Neural cell (in vitro differentiated cells): ENCODE measurements at regions not wholly inside any gene's neighbourhood (a gene's known extent, or its start where the extent isn't known, plus 50 kb on each side); places are given as distances from the start of the nearest gene placed in this dataset.

Experiments used
- H2AFZ ChIP-seq: fragments of 200-600, 300-800 bp; sonication (generic), shearing (Covaris generic); 2 replicates; pipeline ENCODE4 v1.6.0; 2014; ENCODE audit warnings: low read depth, mild to moderate bottlenecking, antibody characterized with exemption, low read length, moderate library complexity
- H3F3A ChIP-seq: fragments of 200-600 bp; shearing (Covaris generic); 2 replicates; pipeline ENCODE4 v1.6.1; 2016; ENCODE audit warnings: mild to moderate bottlenecking, moderate library complexity, mixed read lengths, antibody characterized with exemption, low read length; ENCODE audit not compliant: insufficient read depth, poor library complexity, severe bottlenecking
- H3K27ac ChIP-seq: fragments of 200-600, 300-800 bp; sonication (generic), shearing (Covaris generic); 2 replicates; pipeline ENCODE4 v1.5.1; 2014; ENCODE audit warnings: mild to moderate bottlenecking, low read length, moderate library complexity
- H3K27me3 ChIP-seq: fragments of 300-800, 200-600 bp; sonication (generic), shearing (Covaris generic); 2 replicates; pipeline ENCODE4 v1.6.0; 2014; ENCODE audit warnings: mild to moderate bottlenecking, low read depth, low read length, moderate library complexity; ENCODE audit not compliant: insufficient read depth
- H3K36me3 ChIP-seq: fragments of 300-800, 200-600 bp; sonication (generic), shearing (Covaris generic); 2 replicates; pipeline ENCODE4 v1.5.1; 2014; ENCODE audit warnings: mild to moderate bottlenecking, antibody characterized with exemption, low read length, moderate library complexity; ENCODE audit not compliant: insufficient read depth
- H3K4me2 ChIP-seq: fragments of 300-800, 200-600 bp; sonication (generic), shearing (Covaris generic); 2 replicates; pipeline ENCODE4 v1.6.0; 2014; ENCODE audit warnings: mild to moderate bottlenecking, low read length
- H3K4me3 ChIP-seq: fragments of 300-800, 200-600 bp; sonication (generic), shearing (Covaris generic); 2 replicates; pipeline ENCODE4 v1.5.1; 2014; ENCODE audit warnings: mild to moderate bottlenecking, low read length, moderate library complexity
- H3K79me2 ChIP-seq: fragments of 200-600 bp; shearing (Covaris generic); replicated peaks from 2 replicates; pipeline ENCODE4 v1.6.0; 2014; ENCODE audit warnings: mild to moderate bottlenecking, low read length, moderate library complexity; ENCODE audit not compliant: insufficient read depth
- H3K9ac ChIP-seq: fragments of 300-800, 200-600 bp; sonication (generic), shearing (Covaris generic); 2 replicates; pipeline ENCODE4 v1.6.1; 2016; ENCODE audit warnings: mild to moderate bottlenecking, low read length, mixed read lengths
- H3K9me2 ChIP-seq: fragments of 200-600 bp; shearing (Covaris generic); 2 replicates; pipeline ENCODE4 v1.6.1; 2016; ENCODE audit warnings: mild to moderate bottlenecking, low read length, mixed read lengths; ENCODE audit not compliant: insufficient read depth
- H3K9me3 ChIP-seq: fragments of 200-600, 300-800 bp; sonication (generic), shearing (Covaris generic); 2 replicates; pipeline ENCODE4 v1.6.1; 2016; ENCODE audit warnings: mild to moderate bottlenecking, mixed run types, low read length, moderate library complexity, mixed read lengths
- H4K20me1 ChIP-seq: fragments of 200-600 bp; shearing (Covaris generic); 2 replicates; pipeline ENCODE4 v1.6.1; 2016; ENCODE audit warnings: mild to moderate bottlenecking, mixed run types; ENCODE audit not compliant: insufficient read depth
- EP300 ChIP-seq: fragments of 450-650 bp; conservative IDR thresholded peaks from 2 replicates; pipeline ENCODE4 v1.6.1; 2014; ENCODE audit warnings: antibody characterized with exemption, mild to moderate bottlenecking, moderate library complexity; ENCODE audit not compliant: poor library complexity, severe bottlenecking
- EZH2 ChIP-seq: fragments of 200-600, 300-800 bp; shearing (Covaris generic), sonication (generic); IDR thresholded peaks from 2 replicates; pipeline ENCODE4 v1.6.1; 2014; ENCODE audit warnings: antibody characterized with exemption, low read length, borderline replicate concordance, mild to moderate bottlenecking; ENCODE audit not compliant: insufficient read depth, poor library complexity, severe bottlenecking
- MXI1 ChIP-seq: fragments of 450-650 bp; conservative IDR thresholded peaks from 2 replicates; pipeline ENCODE4 v1.6.1; 2014; ENCODE audit warnings: antibody characterized with exemption, mild to moderate bottlenecking; ENCODE audit not compliant: poor library complexity, severe bottlenecking
- POLR2AphosphoS5 ChIP-seq: IDR thresholded peaks from 2 replicates; pipeline ENCODE4 v1.6.1; 2012
- RAD21 ChIP-seq: fragments of 450-650 bp; conservative IDR thresholded peaks from 2 replicates; pipeline ENCODE4 v1.6.1; 2014; ENCODE audit warnings: antibody characterized with exemption, mild to moderate bottlenecking, moderate library complexity
- SMC3 ChIP-seq: fragments of 450-650 bp; conservative IDR thresholded peaks from 2 replicates; pipeline ENCODE4 v1.6.1; 2014; ENCODE audit warnings: antibody characterized with exemption, mild to moderate bottlenecking, moderate library complexity; ENCODE audit not compliant: poor library complexity
- TAF1 ChIP-seq: IDR thresholded peaks from 2 replicates; pipeline ENCODE4 v1.6.1; 2012; ENCODE audit warnings: low read depth
- TF ChIP-seq, protein P1 (sequence below): IDR thresholded peaks from 2 replicates; pipeline ENCODE4 v1.6.1; 2012; ENCODE audit warnings: borderline replicate concordance
- TF ChIP-seq, protein P2 (sequence below): fragments of 450-650 bp; IDR thresholded peaks from 2 replicates; pipeline ENCODE4 v1.5.1; 2014; ENCODE audit warnings: antibody characterized with exemption, mild to moderate bottlenecking, moderate library complexity; ENCODE audit not compliant: poor library complexity, severe bottlenecking

DNA sequence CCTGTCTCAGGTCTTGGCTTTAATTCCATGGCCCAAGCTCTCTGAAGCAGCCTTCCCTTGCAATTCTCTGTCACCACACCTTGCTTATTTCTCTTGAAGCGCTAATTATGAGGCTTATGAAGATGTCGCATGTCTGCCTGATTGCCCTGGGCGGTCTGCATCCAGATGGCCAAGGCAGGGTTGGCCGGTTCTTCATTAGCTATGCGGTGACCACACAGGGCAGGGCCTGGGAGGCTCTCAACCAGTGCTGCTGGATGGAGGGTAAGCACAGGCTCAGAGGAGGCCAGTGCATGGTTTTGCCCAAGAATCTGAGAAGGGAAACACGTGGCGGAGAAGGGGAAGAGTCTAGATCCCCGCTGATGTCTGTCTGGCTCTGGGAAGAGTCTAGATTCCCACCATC, 528.7 kb downstream of the CDH26 start:
- Histone ChIP-seq H3K27ac (no peak overlapping the region), H3K9ac (no peak overlapping the region), H3F3A (no peaks in the 10 kb centered on the region), H3K9me3 (no peaks in the 10 kb centered on the region), H3K9me2 (no peaks in the 10 kb centered on the region), H3K4me3 (no peak overlapping the region), H3K79me2 (no peaks in the 10 kb centered on the region), H4K20me1 (no peaks in the 10 kb centered on the region), H3K4me2 (no peak overlapping the region), H3K27me3 (no peaks in the 10 kb centered on the region), H2AFZ (no peak overlapping the region), H3K36me3 (no peaks in the 10 kb centered on the region)
- TF ChIP-seq TAF1 = no peak
- no peak for TF ChIP-seq MXI1
- TF ChIP-seq SMC3 = no peak
- no peak for TF ChIP-seq EZH2
- TF ChIP-seq, protein P1, sequence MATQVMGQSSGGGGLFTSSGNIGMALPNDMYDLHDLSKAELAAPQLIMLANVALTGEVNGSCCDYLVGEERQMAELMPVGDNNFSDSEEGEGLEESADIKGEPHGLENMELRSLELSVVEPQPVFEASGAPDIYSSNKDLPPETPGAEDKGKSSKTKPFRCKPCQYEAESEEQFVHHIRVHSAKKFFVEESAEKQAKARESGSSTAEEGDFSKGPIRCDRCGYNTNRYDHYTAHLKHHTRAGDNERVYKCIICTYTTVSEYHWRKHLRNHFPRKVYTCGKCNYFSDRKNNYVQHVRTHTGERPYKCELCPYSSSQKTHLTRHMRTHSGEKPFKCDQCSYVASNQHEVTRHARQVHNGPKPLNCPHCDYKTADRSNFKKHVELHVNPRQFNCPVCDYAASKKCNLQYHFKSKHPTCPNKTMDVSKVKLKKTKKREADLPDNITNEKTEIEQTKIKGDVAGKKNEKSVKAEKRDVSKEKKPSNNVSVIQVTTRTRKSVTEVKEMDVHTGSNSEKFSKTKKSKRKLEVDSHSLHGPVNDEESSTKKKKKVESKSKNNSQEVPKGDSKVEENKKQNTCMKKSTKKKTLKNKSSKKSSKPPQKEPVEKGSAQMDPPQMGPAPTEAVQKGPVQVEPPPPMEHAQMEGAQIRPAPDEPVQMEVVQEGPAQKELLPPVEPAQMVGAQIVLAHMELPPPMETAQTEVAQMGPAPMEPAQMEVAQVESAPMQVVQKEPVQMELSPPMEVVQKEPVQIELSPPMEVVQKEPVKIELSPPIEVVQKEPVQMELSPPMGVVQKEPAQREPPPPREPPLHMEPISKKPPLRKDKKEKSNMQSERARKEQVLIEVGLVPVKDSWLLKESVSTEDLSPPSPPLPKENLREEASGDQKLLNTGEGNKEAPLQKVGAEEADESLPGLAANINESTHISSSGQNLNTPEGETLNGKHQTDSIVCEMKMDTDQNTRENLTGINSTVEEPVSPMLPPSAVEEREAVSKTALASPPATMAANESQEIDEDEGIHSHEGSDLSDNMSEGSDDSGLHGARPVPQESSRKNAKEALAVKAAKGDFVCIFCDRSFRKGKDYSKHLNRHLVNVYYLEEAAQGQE = no peak
- TF ChIP-seq POLR2AphosphoS5 = no peak
- no peak for TF ChIP-seq RAD21
- no peak for TF ChIP-seq EP300
- TF ChIP-seq, protein P2, sequence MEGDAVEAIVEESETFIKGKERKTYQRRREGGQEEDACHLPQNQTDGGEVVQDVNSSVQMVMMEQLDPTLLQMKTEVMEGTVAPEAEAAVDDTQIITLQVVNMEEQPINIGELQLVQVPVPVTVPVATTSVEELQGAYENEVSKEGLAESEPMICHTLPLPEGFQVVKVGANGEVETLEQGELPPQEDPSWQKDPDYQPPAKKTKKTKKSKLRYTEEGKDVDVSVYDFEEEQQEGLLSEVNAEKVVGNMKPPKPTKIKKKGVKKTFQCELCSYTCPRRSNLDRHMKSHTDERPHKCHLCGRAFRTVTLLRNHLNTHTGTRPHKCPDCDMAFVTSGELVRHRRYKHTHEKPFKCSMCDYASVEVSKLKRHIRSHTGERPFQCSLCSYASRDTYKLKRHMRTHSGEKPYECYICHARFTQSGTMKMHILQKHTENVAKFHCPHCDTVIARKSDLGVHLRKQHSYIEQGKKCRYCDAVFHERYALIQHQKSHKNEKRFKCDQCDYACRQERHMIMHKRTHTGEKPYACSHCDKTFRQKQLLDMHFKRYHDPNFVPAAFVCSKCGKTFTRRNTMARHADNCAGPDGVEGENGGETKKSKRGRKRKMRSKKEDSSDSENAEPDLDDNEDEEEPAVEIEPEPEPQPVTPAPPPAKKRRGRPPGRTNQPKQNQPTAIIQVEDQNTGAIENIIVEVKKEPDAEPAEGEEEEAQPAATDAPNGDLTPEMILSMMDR = no peak

DNA sequence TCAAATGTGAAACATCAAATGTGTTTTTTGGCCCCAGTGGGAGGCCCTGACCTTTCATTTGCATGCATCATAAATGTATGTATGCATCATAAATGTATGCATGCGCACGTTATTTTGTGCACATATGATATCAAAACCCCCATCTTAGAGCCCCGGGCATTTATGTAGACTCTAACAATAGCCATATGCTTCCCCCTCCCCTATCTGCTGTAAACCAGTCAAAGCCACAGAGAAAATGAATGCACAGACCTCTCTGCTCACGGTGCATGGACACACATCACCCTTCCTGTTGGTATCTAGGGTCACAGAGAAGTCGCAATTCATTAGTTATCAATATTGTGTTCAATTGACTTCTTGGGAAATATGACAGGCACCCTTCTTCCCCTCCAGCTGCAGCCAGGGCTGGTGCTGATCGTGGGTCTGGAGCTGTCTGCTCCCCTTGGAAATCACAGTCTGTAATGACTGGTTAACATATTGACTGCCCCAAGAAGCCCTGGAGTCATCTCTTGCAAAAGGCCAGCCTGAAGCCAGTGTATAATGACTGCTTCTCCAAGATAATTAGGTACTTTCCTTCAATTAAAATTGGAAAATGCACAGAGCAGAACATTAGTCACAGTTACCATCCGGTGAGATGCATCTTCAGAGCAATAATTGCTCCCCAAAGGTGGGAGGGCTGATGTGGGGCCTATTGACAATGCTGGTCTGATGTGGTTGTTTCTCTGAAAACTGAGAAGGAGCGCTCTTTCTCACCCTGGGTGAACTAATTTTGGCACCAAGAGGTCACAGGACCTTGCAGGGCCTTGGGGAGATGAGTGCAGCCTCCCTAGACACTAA, 532.2 kb downstream of the CDH26 start:
- no peak overlapping the region for H2AFZ ChIP-seq
- TF ChIP-seq SMC3 (no peak), MXI1 (no peak), RAD21 (no peak), TAF1 (no peak), EZH2 (no peak), POLR2AphosphoS5 (no peak), EP300 (no peak)
- TF ChIP-seq, protein P1 = no peak
- TF ChIP-seq, protein P2 = no peak
- no peaks in the 10 kb centered on the region for H3K79me2 ChIP-seq
- H3K9me2 ChIP-seq = no peaks in the 10 kb centered on the region
- no peaks in the 10 kb centered on the region for H3K27me3 ChIP-seq
- H3K36me3 ChIP-seq = no peaks in the 10 kb centered on the region
- H3K4me3 ChIP-seq = no peak overlapping the region
- no peak overlapping the region for H3K9ac ChIP-seq
- H3K4me2 ChIP-seq = no peak overlapping the region
- H3K9me3 ChIP-seq = no peaks in the 10 kb centered on the region
- no peaks in the 10 kb centered on the region for H3F3A ChIP-seq
- H3K27ac ChIP-seq = no peak overlapping the region
- H4K20me1 ChIP-seq = no peaks in the 10 kb centered on the region
